PC-9 (cell line): ENCODE measurements at regions not wholly inside any gene's neighbourhood (a gene's known extent, or its start where the extent isn't known, plus 50 kb on each side); places are given as distances from the start of the nearest gene placed in this dataset.
"Not testable (repeated sequence)": the region's sequence is repeated elsewhere in the genome, so short reads cannot be mapped to it uniquely, and the experiment has no call there.

Experiments used
- CTCF ChIP-seq: fragments of 200-600 bp; sonication (generic); conservative IDR thresholded peaks from 2 replicates; pipeline ENCODE4 v1.6.1; 2017; ENCODE audit warnings: mixed run types, antibody characterized with exemption, mild to moderate bottlenecking, moderate library complexity
- EZH2 ChIP-seq: fragments of 200-600 bp; sonication (generic); IDR thresholded peaks from 2 replicates; pipeline ENCODE4 v1.8.0; 2017; ENCODE audit warnings: antibody characterized with exemption, low read depth

- TF ChIP-seq CTCF, EZH2: not testable (repeated sequence)
Measured at GRCh38 chr1:120649730-120650129, 74.0 kb upstream of the NBPF26 start.
